Gastroesophageal sphincter (tissue), 3 donors: ENCODE measurements at regions not wholly inside any gene's neighbourhood (a gene's known extent, or its start where the extent isn't known, plus 50 kb on each side); places are given as distances from the start of the nearest gene placed in this dataset.

Source experiments
- EP300 ChIP-seq: sonication (generic); formaldehyde crosslinking; IDR thresholded peaks from one replicate; pipeline ENCODE4 v1.6.1; 2017; ENCODE audit warnings: antibody characterized with exemption, mild to moderate bottlenecking
- POLR2A ChIP-seq, 2 donors: fragments of 450-650 bp; IDR thresholded peaks; one replicate each; pipeline ENCODE4 v1.6.1; 2017; ENCODE audit warnings: antibody characterized with exemption in 2 of 2, mild to moderate bottlenecking in 2 of 2, moderate library complexity in 1 of 2
- POLR2AphosphoS5 ChIP-seq: sonication (generic); formaldehyde crosslinking; IDR thresholded peaks from one replicate; pipeline ENCODE4 v1.6.1; 2017; ENCODE audit warnings: antibody characterized with exemption
- TF ChIP-seq, protein P1 (sequence below), 4 experiments: fragments of 200-600 bp in 2 of 4; fragments of 450-650 bp in 2 of 4; sonication (generic) in 1 of 4; IDR thresholded peaks; one replicate each; pipeline ENCODE4 v1.5.1; 2017 to 2019; ENCODE audit warnings: antibody characterized with exemption in 4 of 4, mild to moderate bottlenecking in 2 of 4, moderate library complexity in 2 of 4

DNA sequence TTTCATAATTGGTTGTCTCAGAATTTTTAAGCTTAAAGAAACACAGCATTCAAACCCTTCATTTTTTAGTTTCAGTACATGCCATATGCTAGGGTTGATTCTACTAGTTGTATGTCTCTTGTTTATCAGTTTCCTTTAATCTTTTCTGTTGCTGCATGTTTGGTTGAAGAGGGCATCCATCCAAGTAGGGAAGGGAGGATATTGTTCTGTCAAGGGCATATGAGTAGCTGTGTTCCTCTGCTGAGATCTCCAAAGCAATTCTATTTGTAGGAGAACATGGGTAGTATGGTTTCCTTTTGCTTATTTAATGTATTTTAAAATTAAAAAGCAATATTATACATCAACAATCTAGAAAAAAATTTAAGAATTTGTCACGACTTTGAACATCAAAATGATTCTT lies 167.7 kb downstream of the FHIP1A start:
- TF ChIP-seq POLR2A (IDR thresholded peaks at IDR 0.05) (no peak), EP300 (no peak), POLR2AphosphoS5 (no peak)
- TF ChIP-seq, protein P1, sequence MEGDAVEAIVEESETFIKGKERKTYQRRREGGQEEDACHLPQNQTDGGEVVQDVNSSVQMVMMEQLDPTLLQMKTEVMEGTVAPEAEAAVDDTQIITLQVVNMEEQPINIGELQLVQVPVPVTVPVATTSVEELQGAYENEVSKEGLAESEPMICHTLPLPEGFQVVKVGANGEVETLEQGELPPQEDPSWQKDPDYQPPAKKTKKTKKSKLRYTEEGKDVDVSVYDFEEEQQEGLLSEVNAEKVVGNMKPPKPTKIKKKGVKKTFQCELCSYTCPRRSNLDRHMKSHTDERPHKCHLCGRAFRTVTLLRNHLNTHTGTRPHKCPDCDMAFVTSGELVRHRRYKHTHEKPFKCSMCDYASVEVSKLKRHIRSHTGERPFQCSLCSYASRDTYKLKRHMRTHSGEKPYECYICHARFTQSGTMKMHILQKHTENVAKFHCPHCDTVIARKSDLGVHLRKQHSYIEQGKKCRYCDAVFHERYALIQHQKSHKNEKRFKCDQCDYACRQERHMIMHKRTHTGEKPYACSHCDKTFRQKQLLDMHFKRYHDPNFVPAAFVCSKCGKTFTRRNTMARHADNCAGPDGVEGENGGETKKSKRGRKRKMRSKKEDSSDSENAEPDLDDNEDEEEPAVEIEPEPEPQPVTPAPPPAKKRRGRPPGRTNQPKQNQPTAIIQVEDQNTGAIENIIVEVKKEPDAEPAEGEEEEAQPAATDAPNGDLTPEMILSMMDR (IDR thresholded peaks at IDR 0.05), result no peak
